HCT116 (cell line): ENCODE measurements at regions not wholly inside any gene's neighbourhood (a gene's known extent, or its start where the extent isn't known, plus 50 kb on each side); places are given as distances from the start of the nearest gene placed in this dataset.

ENCODE experiments used
- EZH2 ChIP-seq: fragments of 200-600 bp; sonication (generic); IDR thresholded peaks from 2 replicates; pipeline ENCODE4 v1.6.1; 2017; ENCODE audit warnings: antibody characterized with exemption, mixed run types
- POLR2A ChIP-seq: IDR thresholded peaks from 2 replicates; pipeline ENCODE4 v1.7.0; 2011; ENCODE audit warnings: borderline replicate concordance; ENCODE audit not compliant: insufficient read depth, insufficient read length; ENCODE audit errors: extremely low read depth
- POLR2AphosphoS5 ChIP-seq: IDR thresholded peaks from 2 replicates; pipeline ENCODE4 v1.6.1; 2011; ENCODE audit warnings: mild to moderate bottlenecking, low read depth, low read length, moderate library complexity
- TF ChIP-seq, protein P1 (sequence below), 3 experiments: fragments of 200-600 bp in 1 of 3; sonication (generic) in 1 of 3; IDR thresholded peaks in 2 of 3; conservative IDR thresholded peaks in 1 of 3; 2 replicates each; pipeline ENCODE4 v1.5.1; 2012 to 2017; ENCODE audit warnings: low read depth in 2 of 3, low read length in 2 of 3, antibody characterized with exemption in 1 of 3, borderline replicate concordance in 1 of 3, control low read depth in 1 of 3, mild to moderate bottlenecking in 1 of 3, mixed read lengths in 1 of 3, mixed run types in 1 of 3, moderate library complexity in 1 of 3; ENCODE audit not compliant: insufficient read depth in 1 of 3

DNA sequence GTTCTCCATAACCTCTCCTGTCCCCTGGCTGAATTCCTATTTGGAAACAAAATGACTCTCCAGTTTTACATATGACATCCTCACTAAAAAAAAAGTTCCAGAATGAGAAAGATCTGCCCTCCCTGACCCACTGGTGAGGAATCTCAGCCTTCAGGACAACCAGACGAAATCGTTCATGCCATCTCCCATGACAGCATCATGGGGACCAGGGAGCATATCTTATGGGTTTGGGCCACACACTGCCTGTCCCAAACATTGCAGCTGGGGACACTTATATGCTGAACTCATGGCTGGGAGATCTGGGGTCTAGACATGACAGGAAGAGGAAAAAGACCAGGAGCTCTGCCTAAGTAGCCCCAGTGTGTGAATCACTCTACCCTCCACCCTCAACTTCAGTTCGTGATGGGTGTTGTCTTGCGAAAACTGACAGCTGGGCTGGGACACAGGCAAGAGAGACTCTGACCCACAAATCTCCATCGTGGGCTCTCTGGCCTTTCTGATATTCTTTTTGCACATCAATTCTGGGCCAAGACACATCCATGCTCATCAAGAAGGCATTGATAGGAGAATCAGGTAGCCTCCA lies 102.0 kb downstream of the ZNF280B start:
- TF ChIP-seq EZH2 (no peak), POLR2AphosphoS5 (no peak), POLR2A (no peak)
- TF ChIP-seq, protein P1, sequence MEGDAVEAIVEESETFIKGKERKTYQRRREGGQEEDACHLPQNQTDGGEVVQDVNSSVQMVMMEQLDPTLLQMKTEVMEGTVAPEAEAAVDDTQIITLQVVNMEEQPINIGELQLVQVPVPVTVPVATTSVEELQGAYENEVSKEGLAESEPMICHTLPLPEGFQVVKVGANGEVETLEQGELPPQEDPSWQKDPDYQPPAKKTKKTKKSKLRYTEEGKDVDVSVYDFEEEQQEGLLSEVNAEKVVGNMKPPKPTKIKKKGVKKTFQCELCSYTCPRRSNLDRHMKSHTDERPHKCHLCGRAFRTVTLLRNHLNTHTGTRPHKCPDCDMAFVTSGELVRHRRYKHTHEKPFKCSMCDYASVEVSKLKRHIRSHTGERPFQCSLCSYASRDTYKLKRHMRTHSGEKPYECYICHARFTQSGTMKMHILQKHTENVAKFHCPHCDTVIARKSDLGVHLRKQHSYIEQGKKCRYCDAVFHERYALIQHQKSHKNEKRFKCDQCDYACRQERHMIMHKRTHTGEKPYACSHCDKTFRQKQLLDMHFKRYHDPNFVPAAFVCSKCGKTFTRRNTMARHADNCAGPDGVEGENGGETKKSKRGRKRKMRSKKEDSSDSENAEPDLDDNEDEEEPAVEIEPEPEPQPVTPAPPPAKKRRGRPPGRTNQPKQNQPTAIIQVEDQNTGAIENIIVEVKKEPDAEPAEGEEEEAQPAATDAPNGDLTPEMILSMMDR (IDR thresholded peaks at IDR 0.05 in 2 of 3, conservative IDR thresholded peaks at IDR 0.05 in 1 of 3; ENCODE audit: borderline replicate concordance in 1 of 3, insufficient read depth in 1 of 3, low read depth in 2 of 3, low read length in 2 of 3) = no peak
